CD4-positive, alpha-beta memory T cell (primary cell): ENCODE measurements at regions not wholly inside any gene's neighbourhood (a gene's known extent, or its start where the extent isn't known, plus 50 kb on each side); places are given as distances from the start of the nearest gene placed in this dataset.
A peak's percentile ranks its signal among the peaks of the same experiment; 100 is the strongest.

Source experiments
- CTCF ChIA-PET: fragments of 350-600 bp; sonication (Branson Sonifier 250); formaldehyde crosslinking; loops from one replicate; lab custom pipeline; 2021; ENCODE audit warnings: inconsistent platforms; ENCODE audit not compliant: partially characterized antibody; lab: Charles Lee
- POLR2A ChIA-PET: fragments of 350-600 bp; sonication (Branson Sonifier 250); formaldehyde crosslinking; loops from one replicate; lab custom pipeline; 2021; ENCODE audit not compliant: partially characterized antibody; lab: Charles Lee
- DNase-seq, 5 donors: peaks; one replicate each; pipeline versions ENCODE4 v3.0.0 to v3.0.0-alpha.2; 2020 to 2022; ENCODE audit warnings: mixed read lengths in 1 of 5
- H3K27ac ChIP-seq: one replicate; pipeline ENCODE4 v1.7.0; 2013; ENCODE audit warnings: low read depth, low read length
- H3K27me3 ChIP-seq: 2 replicates; pipeline ENCODE4 v1.7.0; 2013; ENCODE audit warnings: mild to moderate bottlenecking, low read length, moderate library complexity; ENCODE audit not compliant: insufficient read depth
- H3K36me3 ChIP-seq: 2 replicates; pipeline ENCODE4 v1.7.0; 2013; ENCODE audit warnings: mild to moderate bottlenecking, low read length, moderate library complexity; ENCODE audit not compliant: insufficient read depth
- H3K4me1 ChIP-seq: 2 replicates; pipeline ENCODE4 v1.7.0; 2013; ENCODE audit warnings: mild to moderate bottlenecking, low read length, moderate library complexity; ENCODE audit not compliant: insufficient read depth
- H3K4me3 ChIP-seq, 2 donors: one replicate each; pipeline ENCODE4 v1.7.0; 2013; ENCODE audit warnings: low read length in 2 of 2, mild to moderate bottlenecking in 1 of 2
- H3K9me3 ChIP-seq, 2 donors: one replicate each; pipeline ENCODE4 v1.7.0; 2013; ENCODE audit warnings: low read length in 2 of 2, control low read depth in 1 of 2; ENCODE audit not compliant: control insufficient read depth in 1 of 2
- H3K27ac Mint-ChIP-seq, 7 donors: one replicate each; pipeline ENCODE4 v1.8.0; 2020 to 2021; ENCODE audit warnings: mixed read lengths in 7 of 7, mild to moderate bottlenecking in 6 of 7, inconsistent platforms in 3 of 7, moderate library complexity in 3 of 7
- H3K27me3 Mint-ChIP-seq, 2 donors: one replicate each; pipeline ENCODE4 v1.8.0; 2020 to 2021; ENCODE audit warnings: mixed read lengths in 2 of 2
- H3K36me3 Mint-ChIP-seq, 2 donors: one replicate each; pipeline ENCODE4 v1.8.0; 2020 to 2021; ENCODE audit warnings: mixed read lengths in 2 of 2, inconsistent platforms in 1 of 2, mild to moderate bottlenecking in 1 of 2
- H3K4me1 Mint-ChIP-seq, 4 donors: one replicate each; pipeline ENCODE4 v1.8.0; 2020 to 2021; ENCODE audit warnings: mixed read lengths in 4 of 4, mild to moderate bottlenecking in 1 of 4
- H3K4me3 Mint-ChIP-seq, 8 donors: one replicate each; pipeline ENCODE4 v1.8.0; 2020 to 2021; ENCODE audit warnings: mixed read lengths in 8 of 8, mild to moderate bottlenecking in 7 of 8, moderate library complexity in 6 of 8, inconsistent platforms in 3 of 8
- H3K9me3 Mint-ChIP-seq, 8 donors: one replicate each; pipeline ENCODE4 v1.8.0; 2020 to 2021; ENCODE audit warnings: mixed read lengths in 8 of 8, mild to moderate bottlenecking in 5 of 8, inconsistent platforms in 3 of 8, moderate library complexity in 1 of 8
- intact Hi-C: fragments of 100-400 bp; cut with micrococcal nuclease; formaldehyde crosslinking; loops from one replicate; pipeline ENCODE4 v1.15.1; 2023

DNA sequence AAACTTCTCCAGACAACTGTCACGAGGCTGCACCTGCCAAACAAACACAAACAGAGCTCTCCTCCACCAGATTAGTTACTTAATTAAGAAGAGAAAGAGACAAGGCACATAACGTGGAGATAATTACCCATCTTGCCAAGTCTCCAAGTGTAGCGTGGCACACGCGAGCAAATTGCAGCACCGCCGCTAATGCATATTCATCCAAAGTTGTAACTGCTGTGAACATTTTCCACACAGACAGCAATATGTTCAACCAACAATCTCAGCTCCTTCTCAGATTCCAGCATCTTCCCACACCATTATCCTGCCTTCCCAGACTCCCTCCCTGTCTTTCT, 309.6 kb upstream of the TLE3 start:
- ChIA-PET POLR2A (no interaction called here), CTCF (no interaction called here)

DNA sequence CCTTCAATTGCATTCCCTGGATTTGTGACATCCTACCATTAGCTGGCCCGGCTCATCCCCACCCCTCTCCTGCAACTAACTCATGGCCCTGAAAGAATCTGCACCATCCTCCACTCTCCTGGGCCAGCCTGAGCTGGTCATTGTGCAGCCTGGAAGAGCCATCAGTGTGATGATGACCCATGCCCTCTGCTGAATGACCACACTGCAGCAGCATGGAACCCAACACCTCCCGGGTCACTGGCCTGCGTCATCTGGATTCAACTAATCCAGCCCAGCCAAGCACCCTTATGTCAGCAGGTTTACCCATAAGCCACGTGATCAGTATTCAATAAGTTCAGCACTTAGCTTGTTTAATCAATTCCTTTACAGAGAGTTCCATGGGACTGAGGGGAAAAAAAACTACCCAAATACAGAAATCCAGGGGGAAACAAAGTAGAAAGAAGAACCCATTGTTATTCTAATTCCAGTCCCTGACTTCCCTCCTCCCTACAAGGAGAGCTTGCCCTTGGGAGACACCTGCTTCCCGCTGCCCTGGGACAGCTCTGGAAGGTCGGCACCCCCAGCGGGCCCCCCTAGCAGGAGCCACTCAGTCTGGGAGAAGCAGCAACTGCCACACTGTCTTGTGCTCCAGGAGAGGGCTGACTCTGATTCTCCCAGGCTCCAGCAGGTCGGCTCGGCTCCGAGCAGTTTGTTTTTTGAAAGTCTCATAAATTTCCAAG, 309.1 kb upstream of the TLE3 start:
- intact Hi-C loops: no loop called here
- CTCF ChIA-PET: interaction anchor here (0.8 kb wide), 1 partner anchor 529 kb away, joined by 3 read pairs; no protein-coding TSS in a partner anchor

More for the DNA sequence above, 309.6 kb upstream of the TLE3 start:
- Histone ChIP-seq H3K9me3 (no peaks in the 10 kb centered on the region), H3K36me3 (no peaks in the 10 kb centered on the region), H3K27ac (no peak overlapping the region), H3K4me3 (no peak overlapping the region), H3K4me1 (no peaks in the 10 kb centered on the region), H3K27me3 (no peaks in the 10 kb centered on the region)
- DNase-seq: no peak
- intact Hi-C loops: no loop called here
- H3K4me1 Mint-ChIP-seq: no peaks in the 10 kb centered on the region
- peaks cover 0 to 3% (median 0%) of the 10 kb centered on the region in 8 donors for H3K9me3 Mint-ChIP-seq
- no peak overlapping the region for H3K4me3 Mint-ChIP-seq
- peaks cover 4 to 7% of the 10 kb centered on the region in 2 donors for H3K27me3 Mint-ChIP-seq
- H3K27ac Mint-ChIP-seq: no peak overlapping the region
- H3K36me3 Mint-ChIP-seq: no peaks in the 10 kb centered on the region

DNA sequence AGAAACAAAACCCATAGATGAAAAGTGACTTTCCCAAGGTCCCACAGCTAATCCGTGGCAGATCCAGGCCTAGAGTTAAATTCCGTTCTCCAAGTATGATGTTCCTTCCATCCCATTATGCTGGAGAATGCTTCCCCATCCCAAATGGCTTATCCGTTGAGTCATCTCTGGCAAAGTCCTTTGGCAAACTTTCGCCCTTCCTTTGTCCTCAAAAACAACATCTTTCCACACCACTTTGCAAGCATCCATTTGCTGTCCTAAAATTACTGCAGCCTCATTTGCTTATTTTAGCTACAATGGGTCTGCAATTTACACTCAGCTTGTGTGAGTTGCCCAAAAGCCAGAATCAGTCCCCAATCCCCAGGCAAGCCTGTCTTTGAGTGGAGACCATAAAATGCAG, 304.0 kb upstream of the TLE3 start:
- H3K4me1 Mint-ChIP-seq: no peaks in the 10 kb centered on the region
- H3K36me3 ChIP-seq: no peaks in the 10 kb centered on the region
- H3K27me3 ChIP-seq: no peaks in the 10 kb centered on the region
- POLR2A ChIA-PET: no interaction called here
- no peak for DNase-seq
- H3K9me3 Mint-ChIP-seq: no peaks in the 10 kb centered on the region
- H3K4me3 Mint-ChIP-seq: no peak overlapping the region
- CTCF ChIA-PET: no interaction called here
- intact Hi-C loops: no loop called here
- peak overlapping the region in 1 of 7 donors; percentile 27 for H3K27ac Mint-ChIP-seq
- no peak overlapping the region for H3K27ac ChIP-seq
- H3K4me3 ChIP-seq: no peak overlapping the region
- peaks cover 7 to 10% of the 10 kb centered on the region in 2 donors for H3K27me3 Mint-ChIP-seq
- H3K9me3 ChIP-seq: no peaks in the 10 kb centered on the region
- no peaks in the 10 kb centered on the region for H3K4me1 ChIP-seq
- no peaks in the 10 kb centered on the region for H3K36me3 Mint-ChIP-seq

More for the DNA sequence above, 309.1 kb upstream of the TLE3 start:
- Mint-ChIP-seq H3K36me3 (no peaks in the 10 kb centered on the region), H3K4me3 (no peak overlapping the region), H3K27me3 (peaks cover 4 to 7% of the 10 kb centered on the region in 2 donors), H3K27ac (no peak overlapping the region), H3K4me1 (no peaks in the 10 kb centered on the region), H3K9me3 (peaks cover 0 to 3% (median 0%) of the 10 kb centered on the region in 8 donors)
- Histone ChIP-seq H3K27ac (no peak overlapping the region), H3K4me3 (no peak overlapping the region), H3K9me3 (no peaks in the 10 kb centered on the region), H3K4me1 (no peaks in the 10 kb centered on the region), H3K27me3 (no peaks in the 10 kb centered on the region), H3K36me3 (no peaks in the 10 kb centered on the region)
- POLR2A ChIA-PET: no interaction called here
- no peak for DNase-seq

DNA sequence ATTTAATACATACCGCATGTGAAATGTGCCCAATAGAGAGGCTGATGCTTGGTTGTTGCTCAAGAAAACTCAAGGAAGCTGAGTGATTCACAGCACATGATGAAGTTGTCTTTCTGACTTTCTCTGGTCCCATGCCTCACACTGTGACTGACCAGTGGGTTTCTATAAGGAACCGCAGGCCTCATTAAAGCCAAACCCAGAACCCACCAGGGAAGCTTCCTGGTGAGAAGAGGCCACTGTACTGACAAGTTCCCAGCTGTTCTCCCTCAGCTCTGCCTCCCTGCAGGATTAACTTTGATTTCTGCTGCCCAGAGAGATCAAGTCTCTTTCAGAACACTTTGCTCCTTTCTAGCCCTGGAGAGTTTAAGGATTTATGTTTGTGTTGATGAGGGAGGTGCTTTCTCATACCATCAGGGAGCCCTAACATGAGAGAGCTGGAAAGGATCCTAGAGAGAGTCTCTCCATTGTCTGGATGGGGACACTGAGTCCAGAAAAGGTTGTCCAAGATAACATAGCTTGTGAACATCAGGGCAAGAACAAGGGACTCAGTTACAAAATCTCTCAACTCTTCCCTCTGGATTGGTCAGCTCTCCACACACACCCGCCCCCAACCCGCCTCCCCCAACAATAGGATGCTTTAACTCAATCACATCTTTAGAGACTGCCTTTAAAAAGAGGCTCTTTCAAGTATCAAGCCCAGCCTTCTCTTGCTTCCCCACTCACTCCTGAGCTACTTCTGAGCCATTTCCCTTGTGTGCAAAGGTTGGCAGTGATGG, 303.2 kb upstream of the TLE3 start:
- no peak for DNase-seq
- Mint-ChIP-seq H3K4me1 (no peaks in the 10 kb centered on the region), H3K27ac (no peak overlapping the region), H3K9me3 (no peaks in the 10 kb centered on the region), H3K36me3 (no peaks in the 10 kb centered on the region), H3K27me3 (peaks cover 10% of the 10 kb centered on the region in 2 donors), H3K4me3 (no peak overlapping the region)
- no peak overlapping the region for H3K27ac ChIP-seq
- intact Hi-C loops: no loop called here
- ChIA-PET POLR2A (no interaction called here), CTCF (interaction anchor here (0.7 to 0.8 kb wide), 2 partner anchors 9 to 11 kb away, joined by 3 read pairs; no protein-coding TSS in a partner anchor)
- no peak overlapping the region for H3K4me3 ChIP-seq
- H3K27me3 ChIP-seq: no peaks in the 10 kb centered on the region
- H3K4me1 ChIP-seq: no peaks in the 10 kb centered on the region
- H3K9me3 ChIP-seq: no peaks in the 10 kb centered on the region
- no peaks in the 10 kb centered on the region for H3K36me3 ChIP-seq

DNA sequence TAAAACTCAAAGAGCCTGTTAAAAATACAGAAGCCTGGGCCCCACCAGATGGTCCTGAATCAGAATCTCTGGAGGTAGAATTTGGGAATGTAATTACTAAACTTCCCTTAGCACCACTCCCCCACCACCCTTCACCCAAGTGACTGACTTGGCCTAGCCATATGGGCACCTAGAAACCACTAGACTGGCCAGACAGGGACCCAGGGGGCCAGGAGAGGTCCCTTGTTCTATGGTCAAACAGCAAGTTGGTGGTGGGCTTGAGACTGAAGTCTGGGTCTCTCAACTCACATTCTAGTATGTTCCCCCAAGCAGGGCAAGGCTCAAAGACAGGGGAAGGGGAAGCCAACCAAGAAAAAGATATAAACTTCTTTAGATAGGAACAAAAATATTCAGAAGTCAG, 301.5 kb upstream of the TLE3 start:
- POLR2A ChIA-PET: no interaction called here
- H3K27ac Mint-ChIP-seq: no peak overlapping the region

DNA sequence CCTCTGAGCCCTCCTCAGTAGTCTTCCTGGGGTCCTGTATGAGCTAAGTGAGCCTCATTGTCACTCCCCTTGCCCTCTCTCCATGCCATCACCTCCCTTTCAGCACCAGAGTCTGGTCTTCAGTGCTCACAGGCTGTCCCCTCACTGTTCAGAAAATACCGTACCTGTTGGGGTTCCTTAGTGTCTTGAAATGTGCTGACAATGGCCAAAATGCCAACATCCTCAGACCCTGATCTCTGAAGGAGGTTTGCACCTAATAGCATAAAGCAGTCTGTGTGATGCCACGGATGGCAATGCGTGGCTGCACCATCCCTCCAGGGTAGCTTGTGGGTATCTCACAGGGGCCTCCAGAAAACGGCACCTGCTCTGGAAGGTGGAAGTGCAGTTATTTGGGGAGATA, 301.0 kb upstream of the TLE3 start:
- Mint-ChIP-seq H3K4me1 (no peaks in the 10 kb centered on the region), H3K4me3 (no peak overlapping the region), H3K27me3 (peaks cover 8 to 12% of the 10 kb centered on the region in 2 donors), H3K9me3 (no peaks in the 10 kb centered on the region), H3K27ac (no peak overlapping the region), H3K36me3 (no peaks in the 10 kb centered on the region)
- DNase-seq: no peak
- Histone ChIP-seq H3K27ac (no peak overlapping the region), H3K27me3 (no peaks in the 10 kb centered on the region), H3K9me3 (no peaks in the 10 kb centered on the region), H3K4me3 (no peak overlapping the region), H3K4me1 (no peaks in the 10 kb centered on the region), H3K36me3 (no peaks in the 10 kb centered on the region)
- POLR2A ChIA-PET: no interaction called here
- intact Hi-C loops: no loop called here
- CTCF ChIA-PET: no interaction called here

More for the DNA sequence above, 301.5 kb upstream of the TLE3 start:
- Histone ChIP-seq H3K27ac (no peak overlapping the region), H3K36me3 (no peaks in the 10 kb centered on the region), H3K27me3 (no peaks in the 10 kb centered on the region), H3K4me1 (no peaks in the 10 kb centered on the region), H3K4me3 (no peak overlapping the region), H3K9me3 (no peaks in the 10 kb centered on the region)
- Mint-ChIP-seq H3K9me3 (no peaks in the 10 kb centered on the region), H3K4me1 (no peaks in the 10 kb centered on the region), H3K36me3 (no peaks in the 10 kb centered on the region), H3K4me3 (no peak overlapping the region), H3K27me3 (peaks cover 8 to 12% of the 10 kb centered on the region in 2 donors)
- DNase-seq: no peak
- intact Hi-C loops: no loop called here
- CTCF ChIA-PET: interaction anchor here (1.1 kb wide), 1 partner anchor 8 kb away, joined by 5 read pairs; no protein-coding TSS in a partner anchor

DNA sequence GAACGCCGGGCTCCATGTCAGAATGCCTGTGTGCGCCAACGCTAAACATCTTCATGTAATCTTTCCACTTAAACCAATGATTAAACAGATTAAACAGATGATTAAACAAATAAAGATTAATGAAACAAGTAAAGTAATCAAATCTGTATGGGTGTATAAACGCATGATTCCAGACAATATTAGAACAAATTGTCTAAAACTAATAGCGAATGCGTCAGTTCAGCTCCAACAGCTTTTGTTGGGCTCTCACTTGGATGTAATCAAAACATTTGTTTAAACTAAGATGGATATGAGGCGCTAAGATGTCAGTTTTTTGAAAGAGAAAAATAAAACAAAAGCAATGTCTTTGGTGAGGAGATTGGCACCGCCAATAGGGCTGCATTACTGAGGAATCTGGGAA, 299.1 kb upstream of the TLE3 start:
- Mint-ChIP-seq H3K9me3 (no peaks in the 10 kb centered on the region), H3K36me3 (no peaks in the 10 kb centered on the region), H3K4me1 (no peaks in the 10 kb centered on the region), H3K27ac (no peak overlapping the region), H3K27me3 (peaks cover 3 to 8% of the 10 kb centered on the region in 2 donors), H3K4me3 (no peak overlapping the region)
- Histone ChIP-seq H3K9me3 (no peaks in the 10 kb centered on the region), H3K4me1 (no peaks in the 10 kb centered on the region), H3K4me3 (no peak overlapping the region), H3K27me3 (no peaks in the 10 kb centered on the region), H3K36me3 (no peaks in the 10 kb centered on the region), H3K27ac (no peak overlapping the region)
- intact Hi-C loops: no loop called here
- CTCF ChIA-PET: no interaction called here
- DNase-seq: no peak
- POLR2A ChIA-PET: no interaction called here
